HCT116 (cell line): ENCODE measurements at regions not wholly inside any gene's neighbourhood (a gene's known extent, or its start where the extent isn't known, plus 50 kb on each side); places are given as distances from the start of the nearest gene placed in this dataset.

ENCODE experiments used
- ATAC-seq: fragments of 200-7000 bp; cut with Tn5 transposase; 2 replicates; pipeline ENCODE4 v1.9.1; 2020; ENCODE audit warnings: mild to moderate bottlenecking, moderate library complexity
- BruUV-seq: library from RNA; stranded (reverse); fragments of 400-500 nt; replicated peaks from 2 replicates; lab custom pipeline; 2021; lab: Mats Ljungman, UMichigan
- CTCF ChIA-PET: fragments of 300-600 bp; sonication (Branson Sonifier 250); formaldehyde crosslinking; loops from one replicate; lab custom pipeline; 2021; ENCODE audit warnings: antibody characterized with exemption; lab: Charles Lee
- POLR2A ChIA-PET: fragments of 300-600, 350-600 bp; sonication (Branson Sonifier 250); formaldehyde crosslinking; loops from one replicate; lab custom pipeline; 2021; ENCODE audit warnings: antibody characterized with exemption; lab: Charles Lee
- RAD21 ChIA-PET, 2 experiments: fragments of 300-600 bp; sonication (Branson Sonifier 250); formaldehyde crosslinking; loops; one replicate each; lab custom pipeline; 2023; ENCODE audit warnings: low total read pairs in 2 of 2; ENCODE audit not compliant: uncharacterized antibody in 2 of 2, unreplicated experiment in 2 of 2, low non-redundant PET in 1 of 2; lab: Charles Lee
- DNase-seq: peaks from one replicate; pipeline ENCODE4 v3.0.0-alpha.2; 2010; ENCODE audit warnings: low read depth, low spot score
- H2AFZ ChIP-seq: fragments of 200-600 bp; shearing (Covaris generic), sonication (generic); 2 replicates; pipeline ENCODE4 v1.6.1; 2017; ENCODE audit warnings: low read depth, mixed run types, mixed read lengths, antibody characterized with exemption, low read length; ENCODE audit not compliant: poor library complexity, severe bottlenecking
- H3K27ac ChIP-seq: 2 replicates; pipeline ENCODE4 v1.5.1; 2012; ENCODE audit warnings: low read depth, low read length
- H3K27me3 ChIP-seq: fragments of 200-600 bp; sonication (generic); 2 replicates; pipeline ENCODE4 v1.6.1; 2016; ENCODE audit warnings: mixed run types, low read length, mixed read lengths; ENCODE audit not compliant: insufficient read depth
- H3K36me3 ChIP-seq, 2 experiments: fragments of 200-500 bp in 1 of 2; fragments of 200-600 bp in 1 of 2; sonication (Bioruptor generic) in 1 of 2; sonication (generic) in 1 of 2; 2 replicates each; pipeline versions ENCODE4 v1.5.1 to v1.6.1; 2014 to 2016; ENCODE audit warnings: low read length in 2 of 2, inconsistent platforms in 1 of 2, mixed read lengths in 1 of 2, mixed run types in 1 of 2; ENCODE audit not compliant: insufficient read depth in 2 of 2, control insufficient read depth in 1 of 2
- H3K4me1 ChIP-seq, 2 experiments: fragments of 200-600 bp in 1 of 2; sonication (generic) in 1 of 2; 2 replicates each; pipeline versions ENCODE4 v1.5.1 to v1.6.1; 2012 to 2017; ENCODE audit warnings: low read length in 2 of 2, inconsistent platforms in 1 of 2, mild to moderate bottlenecking in 1 of 2, mixed read lengths in 1 of 2, mixed run types in 1 of 2, moderate library complexity in 1 of 2; ENCODE audit not compliant: insufficient read depth in 2 of 2, control insufficient read depth in 1 of 2
- H3K4me2 ChIP-seq: fragments of 200-600 bp; sonication (generic); 2 replicates; pipeline ENCODE4 v1.6.1; 2017; ENCODE audit warnings: mixed run types, low read length, mixed read lengths
- H3K4me3 ChIP-seq, 2 experiments: fragments of 200-600 bp in 1 of 2; sonication (generic) in 1 of 2; replicated peaks in 1 of 2; 2 replicates each; pipeline ENCODE4 v1.5.1; 2011 to 2016; ENCODE audit warnings: low read length in 2 of 2, control low read depth in 1 of 2, low read depth in 1 of 2, mild to moderate bottlenecking in 1 of 2, mixed read lengths in 1 of 2, mixed run types in 1 of 2
- H3K79me2 ChIP-seq: fragments of 200-600 bp; sonication (generic); 2 replicates; pipeline ENCODE4 v1.6.1; 2017; ENCODE audit warnings: mild to moderate bottlenecking, mixed run types, low read length, moderate library complexity, mixed read lengths; ENCODE audit not compliant: insufficient read depth
- H3K9ac ChIP-seq: fragments of 200-600 bp; sonication (generic); 2 replicates; pipeline ENCODE4 v1.6.1; 2016; ENCODE audit warnings: low read length, mixed read lengths
- H3K9me2 ChIP-seq: fragments of 200-600 bp; sonication (generic), shearing (Covaris generic); 2 replicates; pipeline ENCODE4 v1.6.1; 2017; ENCODE audit warnings: mixed run types, mild to moderate bottlenecking, moderate library complexity; ENCODE audit not compliant: insufficient read depth
- H3K9me3 ChIP-seq, 2 experiments: fragments of 200-500 bp in 1 of 2; fragments of 200-600 bp in 1 of 2; sonication (Bioruptor generic) in 1 of 2; sonication (generic) in 1 of 2; 2 replicates each; pipeline ENCODE4 v1.6.1; 2014 to 2017; ENCODE audit warnings: low read length in 2 of 2, mixed read lengths in 2 of 2, inconsistent platforms in 1 of 2, low read depth in 1 of 2, mild to moderate bottlenecking in 1 of 2, mixed run types in 1 of 2, moderate library complexity in 1 of 2; ENCODE audit not compliant: control insufficient read depth in 1 of 2, insufficient read depth in 1 of 2
- H4K20me1 ChIP-seq: fragments of 200-600 bp; sonication (generic), shearing (Covaris generic); 2 replicates; pipeline ENCODE4 v1.6.1; 2017; ENCODE audit warnings: mixed run types, mild to moderate bottlenecking, moderate library complexity; ENCODE audit not compliant: insufficient read depth
- CBX3 ChIP-seq: IDR thresholded peaks from 2 replicates; pipeline ENCODE4 v1.6.1; 2012; ENCODE audit warnings: low read depth
- CEBPB ChIP-seq: IDR thresholded peaks from 2 replicates; pipeline ENCODE4 v1.6.1; 2012; ENCODE audit warnings: low read depth
- EGR1 ChIP-seq: IDR thresholded peaks from 2 replicates; pipeline ENCODE4 v1.6.1; 2012; ENCODE audit warnings: low read depth
- ELF1 ChIP-seq: IDR thresholded peaks from 2 replicates; pipeline ENCODE4 v1.6.1; 2012; ENCODE audit warnings: low read depth, borderline replicate concordance
- EZH2phosphoT487 ChIP-seq: fragments of 200-600 bp; IDR thresholded peaks from 2 replicates; pipeline ENCODE4 v1.6.1; 2018; ENCODE audit warnings: antibody characterized with exemption, borderline replicate concordance
- FOSL1 ChIP-seq: IDR thresholded peaks from 2 replicates; pipeline ENCODE4 v1.6.1; 2012; ENCODE audit warnings: low read depth
- MAX ChIP-seq: IDR thresholded peaks from 2 replicates; pipeline ENCODE4 v1.6.1; 2012
- POLR2AphosphoS5 ChIP-seq: IDR thresholded peaks from 2 replicates; pipeline ENCODE4 v1.6.1; 2011; ENCODE audit warnings: mild to moderate bottlenecking, low read depth, low read length, moderate library complexity
- RAD21 ChIP-seq: IDR thresholded peaks from 2 replicates; pipeline ENCODE4 v1.6.1; 2012; ENCODE audit warnings: low read depth, mild to moderate bottlenecking
- SP1 ChIP-seq: IDR thresholded peaks from 2 replicates; pipeline ENCODE4 v1.6.1; 2012; ENCODE audit warnings: low read depth
- SRF ChIP-seq: IDR thresholded peaks from 2 replicates; pipeline ENCODE4 v1.6.1; 2012; ENCODE audit warnings: low read depth
- TCF7L2 ChIP-seq: IDR thresholded peaks from 2 replicates; pipeline ENCODE4 v1.7.0; 2011; ENCODE audit warnings: borderline replicate concordance, inconsistent platforms; ENCODE audit not compliant: insufficient read depth, insufficient read length; ENCODE audit errors: extremely low read depth
- YY1 ChIP-seq: IDR thresholded peaks from 2 replicates; pipeline ENCODE4 v1.6.1; 2011; ENCODE audit warnings: low read length, low read depth, moderate library complexity, mild to moderate bottlenecking; ENCODE audit not compliant: insufficient replicate concordance; ENCODE audit errors: extremely low read depth
- ZBTB33 ChIP-seq: IDR thresholded peaks from 2 replicates; pipeline ENCODE4 v1.6.1; 2011; ENCODE audit warnings: mild to moderate bottlenecking, low read length, moderate library complexity; ENCODE audit not compliant: insufficient replicate concordance; ENCODE audit errors: extremely low read depth
- ZNF274 ChIP-seq: fragments of 200-500 bp; sonication (Bioruptor generic); IDR thresholded peaks from 2 replicates; pipeline ENCODE4 v1.6.1; 2014; ENCODE audit warnings: mild to moderate bottlenecking, low read depth, low read length, inconsistent platforms
- intact Hi-C: fragments of 100-400 bp; cut with micrococcal nuclease; formaldehyde crosslinking; loops from 2 replicates; pipeline ENCODE4 v1.10.0; 2022
- TF ChIP-seq, protein P1 (sequence below): IDR thresholded peaks from 2 replicates; pipeline ENCODE4 v1.6.1; 2012; ENCODE audit warnings: low read depth
- TF ChIP-seq, protein P2 (sequence below), 3 experiments: fragments of 200-600 bp in 1 of 3; sonication (generic) in 1 of 3; IDR thresholded peaks in 2 of 3; conservative IDR thresholded peaks in 1 of 3; 2 replicates each; pipeline ENCODE4 v1.5.1; 2012 to 2017; ENCODE audit warnings: low read depth in 2 of 3, low read length in 2 of 3, antibody characterized with exemption in 1 of 3, borderline replicate concordance in 1 of 3, control low read depth in 1 of 3, mild to moderate bottlenecking in 1 of 3, mixed read lengths in 1 of 3, mixed run types in 1 of 3, moderate library complexity in 1 of 3; ENCODE audit not compliant: insufficient read depth in 1 of 3

DNA sequence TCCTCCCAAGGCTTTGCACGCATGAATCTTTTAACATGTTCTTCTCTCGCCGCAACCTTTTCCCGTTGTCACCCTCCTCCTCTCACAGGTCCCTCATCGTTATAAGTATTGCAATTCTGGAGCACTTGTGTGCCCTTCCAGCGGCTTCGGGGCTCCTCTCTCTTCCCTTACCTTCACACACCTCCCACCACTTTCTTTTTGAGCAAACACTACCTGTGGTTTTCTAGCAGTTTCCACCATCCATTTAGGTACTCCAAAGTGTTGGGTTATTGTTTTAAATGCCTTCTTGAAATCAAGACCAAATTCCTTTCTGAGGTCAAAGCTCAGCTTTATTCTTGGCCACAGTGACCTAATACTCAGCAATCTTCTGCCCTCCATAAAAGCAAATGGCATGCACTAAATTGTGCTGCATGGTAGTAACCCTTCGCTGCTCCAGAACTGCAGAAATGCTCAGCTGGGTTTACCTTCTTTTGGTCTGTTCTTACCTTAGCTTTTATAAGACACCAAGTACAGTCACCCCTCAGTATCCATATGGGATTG lies 472.4 kb downstream of the SETD4 start:
- H3K9me3 ChIP-seq = no peaks in the 10 kb centered on the region
- no peaks in the 10 kb centered on the region for H3K36me3 ChIP-seq
- no peak for TF ChIP-seq EGR1
- TF ChIP-seq YY1 = no peak
- no peak for TF ChIP-seq MAX
- TF ChIP-seq CBX3 = no peak
- no peak for TF ChIP-seq ELF1
- TF ChIP-seq EZH2phosphoT487 = no peak
- TF ChIP-seq TCF7L2 = no peak
- TF ChIP-seq, protein P1, sequence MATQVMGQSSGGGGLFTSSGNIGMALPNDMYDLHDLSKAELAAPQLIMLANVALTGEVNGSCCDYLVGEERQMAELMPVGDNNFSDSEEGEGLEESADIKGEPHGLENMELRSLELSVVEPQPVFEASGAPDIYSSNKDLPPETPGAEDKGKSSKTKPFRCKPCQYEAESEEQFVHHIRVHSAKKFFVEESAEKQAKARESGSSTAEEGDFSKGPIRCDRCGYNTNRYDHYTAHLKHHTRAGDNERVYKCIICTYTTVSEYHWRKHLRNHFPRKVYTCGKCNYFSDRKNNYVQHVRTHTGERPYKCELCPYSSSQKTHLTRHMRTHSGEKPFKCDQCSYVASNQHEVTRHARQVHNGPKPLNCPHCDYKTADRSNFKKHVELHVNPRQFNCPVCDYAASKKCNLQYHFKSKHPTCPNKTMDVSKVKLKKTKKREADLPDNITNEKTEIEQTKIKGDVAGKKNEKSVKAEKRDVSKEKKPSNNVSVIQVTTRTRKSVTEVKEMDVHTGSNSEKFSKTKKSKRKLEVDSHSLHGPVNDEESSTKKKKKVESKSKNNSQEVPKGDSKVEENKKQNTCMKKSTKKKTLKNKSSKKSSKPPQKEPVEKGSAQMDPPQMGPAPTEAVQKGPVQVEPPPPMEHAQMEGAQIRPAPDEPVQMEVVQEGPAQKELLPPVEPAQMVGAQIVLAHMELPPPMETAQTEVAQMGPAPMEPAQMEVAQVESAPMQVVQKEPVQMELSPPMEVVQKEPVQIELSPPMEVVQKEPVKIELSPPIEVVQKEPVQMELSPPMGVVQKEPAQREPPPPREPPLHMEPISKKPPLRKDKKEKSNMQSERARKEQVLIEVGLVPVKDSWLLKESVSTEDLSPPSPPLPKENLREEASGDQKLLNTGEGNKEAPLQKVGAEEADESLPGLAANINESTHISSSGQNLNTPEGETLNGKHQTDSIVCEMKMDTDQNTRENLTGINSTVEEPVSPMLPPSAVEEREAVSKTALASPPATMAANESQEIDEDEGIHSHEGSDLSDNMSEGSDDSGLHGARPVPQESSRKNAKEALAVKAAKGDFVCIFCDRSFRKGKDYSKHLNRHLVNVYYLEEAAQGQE = no peak
- no peak for TF ChIP-seq ZNF274
- no peak for TF ChIP-seq POLR2AphosphoS5
- TF ChIP-seq RAD21 = no peak
- no peak for TF ChIP-seq SRF
- no peak for TF ChIP-seq CEBPB
- no peak for TF ChIP-seq SP1
- TF ChIP-seq, protein P2, sequence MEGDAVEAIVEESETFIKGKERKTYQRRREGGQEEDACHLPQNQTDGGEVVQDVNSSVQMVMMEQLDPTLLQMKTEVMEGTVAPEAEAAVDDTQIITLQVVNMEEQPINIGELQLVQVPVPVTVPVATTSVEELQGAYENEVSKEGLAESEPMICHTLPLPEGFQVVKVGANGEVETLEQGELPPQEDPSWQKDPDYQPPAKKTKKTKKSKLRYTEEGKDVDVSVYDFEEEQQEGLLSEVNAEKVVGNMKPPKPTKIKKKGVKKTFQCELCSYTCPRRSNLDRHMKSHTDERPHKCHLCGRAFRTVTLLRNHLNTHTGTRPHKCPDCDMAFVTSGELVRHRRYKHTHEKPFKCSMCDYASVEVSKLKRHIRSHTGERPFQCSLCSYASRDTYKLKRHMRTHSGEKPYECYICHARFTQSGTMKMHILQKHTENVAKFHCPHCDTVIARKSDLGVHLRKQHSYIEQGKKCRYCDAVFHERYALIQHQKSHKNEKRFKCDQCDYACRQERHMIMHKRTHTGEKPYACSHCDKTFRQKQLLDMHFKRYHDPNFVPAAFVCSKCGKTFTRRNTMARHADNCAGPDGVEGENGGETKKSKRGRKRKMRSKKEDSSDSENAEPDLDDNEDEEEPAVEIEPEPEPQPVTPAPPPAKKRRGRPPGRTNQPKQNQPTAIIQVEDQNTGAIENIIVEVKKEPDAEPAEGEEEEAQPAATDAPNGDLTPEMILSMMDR (IDR thresholded peaks at IDR 0.05 in 2 of 3, conservative IDR thresholded peaks at IDR 0.05 in 1 of 3; ENCODE audit: borderline replicate concordance in 1 of 3, insufficient read depth in 1 of 3, low read depth in 2 of 3, low read length in 2 of 3) = no peak
- TF ChIP-seq ZBTB33 = no peak
- no peak for TF ChIP-seq FOSL1
- ChIA-PET RAD21 (no interaction called here), CTCF (no interaction called here), POLR2A (no interaction called here)
- no peaks in the 10 kb centered on the region for H3K79me2 ChIP-seq
- H2AFZ ChIP-seq = no peak overlapping the region
- no TSS peak for BruUV-seq
- H3K9ac ChIP-seq = no peak overlapping the region
- no peak for ATAC-seq
- no peaks in the 10 kb centered on the region for H4K20me1 ChIP-seq
- H3K27me3 ChIP-seq = no peaks in the 10 kb centered on the region
- H3K4me2 ChIP-seq = no peak overlapping the region
- H3K4me3 ChIP-seq = no peak overlapping the region
- DNase-seq = no peak
- intact Hi-C loops = no loop called here
- peaks cover 14 to 20% of the 10 kb centered on the region in 2 experiments for H3K4me1 ChIP-seq
- no peak overlapping the region for H3K27ac ChIP-seq
- H3K9me2 ChIP-seq = no peaks in the 10 kb centered on the region
